ENCODE measurements at regions not wholly inside any gene's neighbourhood (a gene's known extent, or its start where the extent isn't known, plus 50 kb on each side); places are given as distances from the start of the nearest gene placed in this dataset.

- no peak overlapping the region for H3K27ac ChIP-seq (ENCODE audit: low read length)
- H3K9me3 ChIP-seq (ENCODE audit: insufficient read depth, low read length, severe bottlenecking), result no peaks in the 10 kb centered on the region
- no peaks in the 10 kb centered on the region for H4K20me1 ChIP-seq (ENCODE audit: insufficient read depth, low read length)
- no peaks in the 10 kb centered on the region for H3K36me3 ChIP-seq (ENCODE audit: insufficient read depth, low read length)
- no peaks in the 10 kb centered on the region for H3K4me1 ChIP-seq (ENCODE audit: insufficient read depth, low read length)
- no peak overlapping the region for H2AFZ ChIP-seq (ENCODE audit: low read depth, low read length)
- no peak overlapping the region for H3K9ac ChIP-seq (ENCODE audit: low read depth, low read length)
- no peak overlapping the region for H3K4me3 ChIP-seq (ENCODE audit: low read depth in 1 of 2, low read length in 2 of 2)
- DNase-seq (no peak), ATAC-seq (ENCODE audit: insufficient read depth, low read depth) (no peak)
- TF ChIP-seq CTCF (IDR thresholded peaks at IDR 0.05; ENCODE audit: borderline replicate concordance, extremely low read depth, low read length, poor library complexity, severe bottlenecking) (no peak), EZH2 (IDR thresholded peaks at IDR 0.05; ENCODE audit: borderline replicate concordance, low read depth, low read length, severe bottlenecking) (no peak)
- H3K4me2 ChIP-seq (ENCODE audit: insufficient read depth, low read length), result no peak overlapping the region
- no peaks in the 10 kb centered on the region for H3K79me2 ChIP-seq (ENCODE audit: insufficient read depth, low read length)
- no peaks in the 10 kb centered on the region for H3K27me3 ChIP-seq (ENCODE audit: insufficient read depth, low read length, poor library complexity)
Observed at GRCh38 chr11:29309992-29310391, 706.8 kb downstream of the KCNA4 start.

- no peaks in the 10 kb centered on the region for H3K79me2 ChIP-seq (ENCODE audit: insufficient read depth, low read length)
- H3K36me3 ChIP-seq (ENCODE audit: insufficient read depth, low read length), result no peaks in the 10 kb centered on the region
- no peaks in the 10 kb centered on the region for H3K9me3 ChIP-seq (ENCODE audit: insufficient read depth, low read length, severe bottlenecking)
- no peak overlapping the region for H3K4me2 ChIP-seq (ENCODE audit: insufficient read depth, low read length)
- no peaks in the 10 kb centered on the region for H4K20me1 ChIP-seq (ENCODE audit: insufficient read depth, low read length)
- H3K4me1 ChIP-seq (ENCODE audit: insufficient read depth, low read length), result no peaks in the 10 kb centered on the region
- ATAC-seq (ENCODE audit: insufficient read depth, low read depth) (no peak), DNase-seq (no peak)
- TF ChIP-seq EZH2 (IDR thresholded peaks at IDR 0.05; ENCODE audit: borderline replicate concordance, low read depth, low read length, severe bottlenecking) (no peak), CTCF (IDR thresholded peaks at IDR 0.05; ENCODE audit: borderline replicate concordance, extremely low read depth, low read length, poor library complexity, severe bottlenecking) (no peak)
- H3K27me3 ChIP-seq (ENCODE audit: insufficient read depth, low read length, poor library complexity), result no peaks in the 10 kb centered on the region
- H2AFZ ChIP-seq (ENCODE audit: low read depth, low read length), result no peak overlapping the region
- no peak overlapping the region for H3K27ac ChIP-seq (ENCODE audit: low read length)
- H3K4me3 ChIP-seq (ENCODE audit: low read depth in 1 of 2, low read length in 2 of 2), result no peak overlapping the region
- no peak overlapping the region for H3K9ac ChIP-seq (ENCODE audit: low read depth, low read length)
Observed at GRCh38 chr11:29306527-29306926, 710.3 kb downstream of the KCNA4 start.

GRCh38 chr11:29305456-29306232 is 711.2 kb downstream of the KCNA4 start:
- Histone ChIP-seq H3K4me3 (ENCODE audit: low read depth in 1 of 2, low read length in 2 of 2) (no peak overlapping the region), H3K36me3 (ENCODE audit: insufficient read depth, low read length) (no peaks in the 10 kb centered on the region), H3K27ac (ENCODE audit: low read length) (no peak overlapping the region), H4K20me1 (ENCODE audit: insufficient read depth, low read length) (no peaks in the 10 kb centered on the region), H3K9ac (ENCODE audit: low read depth, low read length) (no peak overlapping the region), H3K79me2 (ENCODE audit: insufficient read depth, low read length) (no peaks in the 10 kb centered on the region), H3K4me2 (ENCODE audit: insufficient read depth, low read length) (no peak overlapping the region), H3K9me3 (ENCODE audit: insufficient read depth, low read length, severe bottlenecking) (no peaks in the 10 kb centered on the region), H3K27me3 (ENCODE audit: insufficient read depth, low read length, poor library complexity) (no peaks in the 10 kb centered on the region), H3K4me1 (ENCODE audit: insufficient read depth, low read length) (no peaks in the 10 kb centered on the region), H2AFZ (ENCODE audit: low read depth, low read length) (no peak overlapping the region)
- TF ChIP-seq CTCF (IDR thresholded peaks at IDR 0.05; ENCODE audit: borderline replicate concordance, extremely low read depth, low read length, poor library complexity, severe bottlenecking) (no peak), EZH2 (IDR thresholded peaks at IDR 0.05; ENCODE audit: borderline replicate concordance, low read depth, low read length, severe bottlenecking) (no peak)
- DNase-seq (no peak), ATAC-seq (ENCODE audit: insufficient read depth, low read depth) (no peak)

All from DND-41 (cell line).